Gastroesophageal sphincter (tissue), 4 donors: ENCODE measurements at regions not wholly inside any gene's neighbourhood (a gene's known extent, or its start where the extent isn't known, plus 50 kb on each side); places are given as distances from the start of the nearest gene placed in this dataset.

ENCODE experiments used
- ATAC-seq: fragments of 150-250 bp; one replicate; pipeline ENCODE4 v1.9.1; 2016; ENCODE audit warnings: mild to moderate bottlenecking, moderate library complexity
- H3K27ac ChIP-seq, 4 donors: fragments of 200-600 bp; sonication (generic) in 3 of 4; 1 replicate in 3 of 4; 2 replicates in 1 of 4; pipeline ENCODE4 v1.5.1; 2016 to 2019
- H3K27me3 ChIP-seq: fragments of 200-600 bp; sonication (generic); one replicate; pipeline ENCODE4 v1.5.1; 2019
- H3K36me3 ChIP-seq, 2 donors: fragments of 200-600 bp; sonication (generic); one replicate each; pipeline ENCODE4 v1.5.1; 2019; ENCODE audit warnings: control low read depth in 1 of 2
- H3K4me1 ChIP-seq, 3 donors: fragments of 200-600 bp; sonication (generic); 1 replicate in 2 of 3; 2 replicates in 1 of 3; pipeline ENCODE4 v1.5.1; 2016 to 2019; ENCODE audit warnings: control low read depth in 2 of 3
- H3K4me3 ChIP-seq, 2 donors: fragments of 200-600 bp; sonication (generic); one replicate each; pipeline ENCODE4 v1.5.1; 2019; ENCODE audit warnings: mild to moderate bottlenecking in 1 of 2, moderate library complexity in 1 of 2
- H3K9me3 ChIP-seq, 3 donors: fragments of 200-600 bp; sonication (generic); one replicate each; pipeline ENCODE4 v1.5.1; 2017 to 2019; ENCODE audit warnings: control low read depth in 2 of 3
- EP300 ChIP-seq: sonication (generic); formaldehyde crosslinking; IDR thresholded peaks from one replicate; pipeline ENCODE4 v1.6.1; 2017; ENCODE audit warnings: antibody characterized with exemption, mild to moderate bottlenecking
- POLR2A ChIP-seq, 2 donors: fragments of 450-650 bp; IDR thresholded peaks; one replicate each; pipeline ENCODE4 v1.6.1; 2017; ENCODE audit warnings: antibody characterized with exemption in 2 of 2, mild to moderate bottlenecking in 2 of 2, moderate library complexity in 1 of 2
- POLR2AphosphoS5 ChIP-seq: sonication (generic); formaldehyde crosslinking; IDR thresholded peaks from one replicate; pipeline ENCODE4 v1.6.1; 2017; ENCODE audit warnings: antibody characterized with exemption
- WGBS, 2 donors: methylation state at CpG; one replicate each; pipeline ENCODE4 v1.1.5; 2018; ENCODE audit warnings: low coverage in 1 of 2; 5-methylcytosine and 5-hydroxymethylcytosine counted together
- TF ChIP-seq, protein P1 (sequence below), 4 experiments: fragments of 200-600 bp in 2 of 4; fragments of 450-650 bp in 2 of 4; sonication (generic) in 1 of 4; IDR thresholded peaks; one replicate each; pipeline ENCODE4 v1.5.1; 2017 to 2019; ENCODE audit warnings: antibody characterized with exemption in 4 of 4, mild to moderate bottlenecking in 2 of 4, moderate library complexity in 2 of 4

DNA sequence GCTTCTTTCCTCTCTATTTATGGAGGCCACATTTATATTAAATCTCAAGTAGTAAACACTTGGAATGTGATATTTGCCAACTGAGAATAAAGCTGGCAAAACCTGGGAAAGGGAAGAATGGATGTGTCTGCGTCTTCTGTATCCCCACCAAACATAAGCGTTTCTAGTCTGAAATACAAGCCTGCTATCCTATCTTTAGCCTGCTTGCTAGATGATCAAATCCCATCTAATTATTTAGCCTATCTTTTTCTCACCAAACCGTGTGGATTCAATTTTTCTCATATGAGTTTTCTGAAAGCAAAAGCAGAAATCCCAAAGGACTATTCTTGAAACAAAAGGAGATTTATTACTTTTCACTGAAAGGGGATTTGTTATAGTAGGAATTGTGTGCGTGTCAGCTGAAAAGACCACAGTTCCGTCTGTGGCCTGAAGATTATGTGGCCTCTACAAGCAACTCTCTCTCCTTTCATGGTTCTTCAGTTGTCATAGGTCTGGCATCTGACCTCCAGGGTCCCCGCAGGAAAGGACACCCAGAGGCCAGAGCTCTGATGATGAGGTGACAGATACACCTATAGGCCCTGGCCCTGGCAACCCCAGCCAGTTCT lies 266.0 kb upstream of the MCTP2 start:
- no peak for ATAC-seq
- Histone ChIP-seq H3K4me1 (no peaks in the 10 kb centered on the region), H3K27me3 (no peaks in the 10 kb centered on the region), H3K36me3 (no peaks in the 10 kb centered on the region), H3K27ac (no peak overlapping the region), H3K9me3 (no peaks in the 10 kb centered on the region), H3K4me3 (no peak overlapping the region)
- 46 to 80% methylated on average over 5 of the region's 6 CpGs for WGBS, 2 donors
- TF ChIP-seq, protein P1, sequence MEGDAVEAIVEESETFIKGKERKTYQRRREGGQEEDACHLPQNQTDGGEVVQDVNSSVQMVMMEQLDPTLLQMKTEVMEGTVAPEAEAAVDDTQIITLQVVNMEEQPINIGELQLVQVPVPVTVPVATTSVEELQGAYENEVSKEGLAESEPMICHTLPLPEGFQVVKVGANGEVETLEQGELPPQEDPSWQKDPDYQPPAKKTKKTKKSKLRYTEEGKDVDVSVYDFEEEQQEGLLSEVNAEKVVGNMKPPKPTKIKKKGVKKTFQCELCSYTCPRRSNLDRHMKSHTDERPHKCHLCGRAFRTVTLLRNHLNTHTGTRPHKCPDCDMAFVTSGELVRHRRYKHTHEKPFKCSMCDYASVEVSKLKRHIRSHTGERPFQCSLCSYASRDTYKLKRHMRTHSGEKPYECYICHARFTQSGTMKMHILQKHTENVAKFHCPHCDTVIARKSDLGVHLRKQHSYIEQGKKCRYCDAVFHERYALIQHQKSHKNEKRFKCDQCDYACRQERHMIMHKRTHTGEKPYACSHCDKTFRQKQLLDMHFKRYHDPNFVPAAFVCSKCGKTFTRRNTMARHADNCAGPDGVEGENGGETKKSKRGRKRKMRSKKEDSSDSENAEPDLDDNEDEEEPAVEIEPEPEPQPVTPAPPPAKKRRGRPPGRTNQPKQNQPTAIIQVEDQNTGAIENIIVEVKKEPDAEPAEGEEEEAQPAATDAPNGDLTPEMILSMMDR (IDR thresholded peaks at IDR 0.05): no peak
- no peak for TF ChIP-seq EP300
- TF ChIP-seq POLR2A (IDR thresholded peaks at IDR 0.05): no peak
- no peak for TF ChIP-seq POLR2AphosphoS5

DNA sequence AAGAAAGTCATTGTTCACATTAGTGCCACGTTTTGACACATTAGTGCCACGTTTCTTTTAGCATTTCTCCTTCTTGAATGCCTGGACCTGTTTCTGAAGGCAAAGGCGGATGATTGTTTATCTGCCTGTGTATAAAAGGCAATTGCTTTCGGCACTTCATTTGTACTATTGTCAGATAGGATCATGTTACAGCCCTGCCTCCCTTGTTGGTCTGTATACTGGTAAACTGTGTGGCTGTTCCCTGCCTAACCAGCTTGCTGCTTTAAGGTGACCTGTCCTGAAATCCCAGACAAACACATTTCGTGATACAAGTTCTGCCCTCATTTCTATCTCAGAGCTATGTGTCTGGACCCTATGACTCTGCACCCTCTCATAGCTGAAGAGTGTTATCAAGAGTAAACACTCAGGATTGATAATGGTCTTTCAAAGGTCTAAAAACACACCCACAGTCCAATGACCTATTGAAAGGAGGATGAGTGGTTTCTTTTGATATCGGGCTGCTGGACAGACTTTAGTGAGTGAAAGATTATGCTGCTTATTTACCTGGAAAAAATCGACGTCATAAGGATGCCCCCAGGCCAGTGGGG lies 276.3 kb upstream of the MCTP2 start:
- H3K9me3 ChIP-seq: no peaks in the 10 kb centered on the region
- 48 to 83% methylated on average over 8 of the region's 8 CpGs for WGBS, 2 donors
- H3K27me3 ChIP-seq: no peaks in the 10 kb centered on the region
- TF ChIP-seq EP300 (no peak), POLR2A (IDR thresholded peaks at IDR 0.05) (no peak), POLR2AphosphoS5 (no peak)
- TF ChIP-seq, protein P1 (IDR thresholded peaks at IDR 0.05): no peak
- H3K4me3 ChIP-seq: no peak overlapping the region
- no peak for ATAC-seq
- H3K27ac ChIP-seq: no peak overlapping the region
- no peaks in the 10 kb centered on the region for H3K36me3 ChIP-seq
- no peaks in the 10 kb centered on the region for H3K4me1 ChIP-seq

DNA sequence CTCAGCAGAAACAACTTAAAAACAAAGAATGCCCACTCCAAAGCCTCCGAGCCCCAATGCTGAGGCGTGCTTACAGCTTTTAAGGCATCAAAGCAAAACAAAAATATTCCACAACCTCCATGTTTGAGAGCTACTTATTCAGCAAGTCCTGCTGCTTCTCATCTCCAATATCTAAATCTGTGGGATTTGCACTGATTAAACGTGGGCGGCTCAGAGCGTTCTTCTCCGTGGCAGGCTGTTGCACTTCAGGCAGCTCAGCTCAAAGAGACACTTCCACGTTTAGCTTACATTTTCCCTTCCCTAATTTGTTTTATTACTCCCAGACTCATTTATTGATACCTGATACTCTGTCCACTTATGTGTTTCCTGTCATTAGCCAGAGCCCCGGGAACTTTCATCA lies 282.6 kb upstream of the MCTP2 start:
- TF ChIP-seq, protein P1 (IDR thresholded peaks at IDR 0.05): no peak
- TF ChIP-seq POLR2A (IDR thresholded peaks at IDR 0.05) (no peak), EP300 (no peak), POLR2AphosphoS5 (no peak)
- H3K4me1 ChIP-seq: no peaks in the 10 kb centered on the region
- no peaks in the 10 kb centered on the region for H3K27me3 ChIP-seq
- H3K27ac ChIP-seq: no peak overlapping the region
- H3K36me3 ChIP-seq: no peaks in the 10 kb centered on the region
- no peaks in the 10 kb centered on the region for H3K9me3 ChIP-seq
- ATAC-seq: no peak
- WGBS, 2 donors: 39 to 60% methylated on average over 4 to 8 of the region's 8 CpGs
- no peak overlapping the region for H3K4me3 ChIP-seq

DNA sequence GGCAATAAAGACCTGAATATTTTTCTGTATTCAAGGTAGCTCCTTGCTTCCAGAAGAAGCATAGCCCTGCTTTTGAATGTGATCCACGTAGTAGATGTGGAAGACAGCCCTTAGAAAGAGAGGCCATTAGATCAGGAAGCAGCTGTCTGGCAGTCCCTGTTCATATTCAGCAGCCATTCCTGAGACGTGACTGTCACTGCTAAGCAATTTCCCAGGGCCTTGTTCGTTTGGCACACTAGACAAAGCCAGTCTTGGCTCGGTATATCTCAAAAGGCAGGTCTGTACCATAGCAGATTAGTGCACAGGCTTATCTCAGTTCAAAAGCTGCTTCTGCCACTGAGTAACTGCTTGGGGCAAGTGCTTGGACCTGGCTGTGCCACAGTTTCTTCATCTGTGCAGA lies 287.8 kb upstream of the MCTP2 start:
- no peaks in the 10 kb centered on the region for H3K27me3 ChIP-seq
- H3K9me3 ChIP-seq: no peaks in the 10 kb centered on the region
- no peak for ATAC-seq
- H3K4me3 ChIP-seq: no peak overlapping the region
- no peak for TF ChIP-seq POLR2A (IDR thresholded peaks at IDR 0.05)
- no peaks in the 10 kb centered on the region for H3K4me1 ChIP-seq
- no peak overlapping the region for H3K27ac ChIP-seq
- WGBS, 2 donors: 50% methylated on average over 1 of the region's 4 CpGs; no CpG with 5 or more reads in 1 of the 2 donors
- H3K36me3 ChIP-seq: no peaks in the 10 kb centered on the region

DNA sequence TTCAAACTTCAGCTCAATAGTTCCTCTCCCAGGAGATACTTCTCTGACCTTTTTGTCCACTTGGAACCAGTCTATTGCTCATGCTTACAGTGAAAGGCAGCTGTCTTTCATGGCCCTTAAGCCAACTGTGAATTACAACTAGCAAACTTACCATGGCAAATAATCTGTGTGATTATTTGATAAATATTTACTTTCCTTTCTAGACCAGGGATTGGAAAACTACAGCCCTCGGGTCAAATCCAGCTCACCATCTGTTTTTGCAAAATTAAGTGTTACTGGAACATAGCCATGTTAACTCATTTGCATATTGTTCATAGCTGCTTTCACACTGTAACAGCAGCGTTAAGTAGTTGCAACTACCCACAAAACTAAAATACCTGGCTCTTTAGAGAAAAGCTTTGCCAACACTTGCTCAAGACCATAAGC lies 289.1 kb upstream of the MCTP2 start:
- no peak overlapping the region for H3K27ac ChIP-seq
- no peaks in the 10 kb centered on the region for H3K9me3 ChIP-seq
- no peaks in the 10 kb centered on the region for H3K27me3 ChIP-seq
- ATAC-seq: no peak
- no peaks in the 10 kb centered on the region for H3K36me3 ChIP-seq
- TF ChIP-seq EP300 (no peak), POLR2A (IDR thresholded peaks at IDR 0.05) (no peak), POLR2AphosphoS5 (no peak)
- TF ChIP-seq, protein P1 (IDR thresholded peaks at IDR 0.05): no peak
- 29 to 47% methylated on average over 2 of the region's 2 CpGs for WGBS, 2 donors
- H3K4me1 ChIP-seq: no peaks in the 10 kb centered on the region
- H3K4me3 ChIP-seq: no peak overlapping the region
